Vagina (tissue), 2 donors: ENCODE measurements at regions not wholly inside any gene's neighbourhood (a gene's known extent, or its start where the extent isn't known, plus 50 kb on each side); places are given as distances from the start of the nearest gene placed in this dataset. TPM values are rescaled to one million over a fixed set of nuclear protein-coding genes. Genes with fewer than 3 reads are reported as not detected.
"Not testable (repeated sequence)": the region's sequence is repeated elsewhere in the genome, so short reads cannot be mapped to it uniquely, and the experiment has no call there.

Experiments
- DNase-seq, 2 donors: peaks; one replicate each; pipeline ENCODE4 v3.0.0-alpha.2; 2017; ENCODE audit errors: extremely low spot score in 2 of 2
- H3K27ac ChIP-seq: fragments of 200-600 bp; sonication (generic); one replicate; pipeline ENCODE4 v1.5.1; 2019
- H3K27me3 ChIP-seq: fragments of 200-600 bp; sonication (generic); one replicate; pipeline ENCODE4 v1.5.1; 2019
- H3K36me3 ChIP-seq, 2 donors: fragments of 200-600 bp; sonication (generic); one replicate each; pipeline ENCODE4 v1.5.1; 2017 to 2019
- H3K4me1 ChIP-seq: fragments of 200-600 bp; sonication (generic); one replicate; pipeline ENCODE4 v1.5.1; 2019
- H3K4me3 ChIP-seq, 2 donors: fragments of 200-600 bp; sonication (generic); 1 replicate in 1 of 2; 2 replicates in 1 of 2; pipeline ENCODE4 v1.5.1; 2016 to 2019
- H3K9me3 ChIP-seq: fragments of 200-600 bp; sonication (generic); one replicate; pipeline ENCODE4 v1.5.1; 2019
- POLR2A ChIP-seq, 2 donors: fragments of 450-650 bp; IDR thresholded peaks; one replicate each; pipeline ENCODE4 v1.6.1; 2017; ENCODE audit warnings: antibody characterized with exemption in 2 of 2, mild to moderate bottlenecking in 2 of 2, moderate library complexity in 2 of 2
- POLR2AphosphoS5 ChIP-seq, 2 donors: sonication (generic); formaldehyde crosslinking; IDR thresholded peaks; one replicate each; pipeline ENCODE4 v1.9.0; 2017; ENCODE audit warnings: antibody characterized with exemption in 2 of 2, mild to moderate bottlenecking in 2 of 2, low read depth in 1 of 2; ENCODE audit not compliant: insufficient read depth in 1 of 2
- intact Hi-C: fragments of 100-400 bp; cut with DNase I; formaldehyde crosslinking; loops from one replicate; pipeline ENCODE4 v1.15.1; 2023
- small RNA-seq: library from RNA; depleted of rRNA; stranded (forward); fragments of <200 nt; gene quantifications from one replicate; pipeline ENCODE3, GENCODE V24; 2016
- TF ChIP-seq, protein P1 (sequence below), 3 experiments: fragments of 450-650 bp in 2 of 3; fragments of 200-600 bp in 1 of 3; sonication (generic) in 1 of 3; IDR thresholded peaks; one replicate each; pipeline ENCODE4 v1.5.1; 2017 to 2019; ENCODE audit warnings: antibody characterized with exemption in 3 of 3, mild to moderate bottlenecking in 2 of 3, moderate library complexity in 2 of 3

DNA sequence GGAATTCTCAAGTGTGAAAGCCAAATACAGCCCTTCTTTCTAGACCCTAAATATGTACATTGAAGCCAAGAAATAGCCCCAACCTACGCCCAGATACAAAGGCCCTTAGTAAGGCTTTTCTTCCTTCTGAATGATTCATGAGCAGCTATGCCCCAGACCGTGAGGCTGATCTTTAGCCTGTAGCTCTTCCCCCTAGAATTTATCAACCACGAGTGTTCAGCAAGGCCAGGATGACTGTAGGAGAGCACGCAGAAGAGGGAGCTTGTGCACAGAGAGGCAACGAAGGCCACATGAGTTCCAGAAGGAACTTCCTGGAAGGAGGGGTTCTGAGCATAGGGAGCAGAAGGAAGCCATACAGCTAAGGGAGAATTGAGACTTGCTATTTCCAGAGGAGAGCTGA lies 53.0 kb upstream of the HABP2 start:
- Histone ChIP-seq H3K4me3 (no peak overlapping the region), H3K27ac (no peak overlapping the region), H3K4me1 (peaks cover 15% of the 10 kb centered on the region), H3K27me3 (no peaks in the 10 kb centered on the region), H3K9me3 (no peaks in the 10 kb centered on the region), H3K36me3 (no peaks in the 10 kb centered on the region)
- DNase-seq, result no peak
- no peak for TF ChIP-seq POLR2A (IDR thresholded peaks at IDR 0.05)
- TF ChIP-seq, protein P1, sequence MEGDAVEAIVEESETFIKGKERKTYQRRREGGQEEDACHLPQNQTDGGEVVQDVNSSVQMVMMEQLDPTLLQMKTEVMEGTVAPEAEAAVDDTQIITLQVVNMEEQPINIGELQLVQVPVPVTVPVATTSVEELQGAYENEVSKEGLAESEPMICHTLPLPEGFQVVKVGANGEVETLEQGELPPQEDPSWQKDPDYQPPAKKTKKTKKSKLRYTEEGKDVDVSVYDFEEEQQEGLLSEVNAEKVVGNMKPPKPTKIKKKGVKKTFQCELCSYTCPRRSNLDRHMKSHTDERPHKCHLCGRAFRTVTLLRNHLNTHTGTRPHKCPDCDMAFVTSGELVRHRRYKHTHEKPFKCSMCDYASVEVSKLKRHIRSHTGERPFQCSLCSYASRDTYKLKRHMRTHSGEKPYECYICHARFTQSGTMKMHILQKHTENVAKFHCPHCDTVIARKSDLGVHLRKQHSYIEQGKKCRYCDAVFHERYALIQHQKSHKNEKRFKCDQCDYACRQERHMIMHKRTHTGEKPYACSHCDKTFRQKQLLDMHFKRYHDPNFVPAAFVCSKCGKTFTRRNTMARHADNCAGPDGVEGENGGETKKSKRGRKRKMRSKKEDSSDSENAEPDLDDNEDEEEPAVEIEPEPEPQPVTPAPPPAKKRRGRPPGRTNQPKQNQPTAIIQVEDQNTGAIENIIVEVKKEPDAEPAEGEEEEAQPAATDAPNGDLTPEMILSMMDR (IDR thresholded peaks at IDR 0.05), result no peak
- no peak for TF ChIP-seq POLR2AphosphoS5 (IDR thresholded peaks at IDR 0.05; ENCODE audit: insufficient read depth in 1 of 2, low read depth in 1 of 2)
- intact Hi-C loops, result no loop called here

DNA sequence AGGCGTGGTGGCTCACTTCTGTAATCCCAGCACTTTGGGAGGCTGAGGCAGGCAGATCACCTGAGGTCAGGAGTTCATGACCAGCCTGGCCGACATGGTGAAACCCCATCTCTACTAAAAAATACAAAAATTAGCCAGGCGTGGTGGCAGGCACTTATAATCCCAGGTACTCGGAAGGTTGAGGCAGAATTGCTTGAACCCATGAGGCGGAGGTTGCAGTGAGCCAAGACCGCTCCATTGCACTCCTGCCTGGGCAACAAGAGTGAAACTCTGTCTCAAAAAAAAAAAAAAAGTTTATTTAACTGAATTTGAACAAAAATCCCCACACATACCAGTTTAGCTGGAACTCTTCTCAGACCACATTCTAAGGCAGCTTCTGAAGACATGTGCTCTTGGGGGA lies 51.8 kb upstream of the HABP2 start:
- H3K27me3 ChIP-seq, intact Hi-C loops, H3K9me3 ChIP-seq, DNase-seq, H3K27ac ChIP-seq, H3K4me3 ChIP-seq, H3K36me3 ChIP-seq, H3K4me1 ChIP-seq: not testable (repeated sequence)

Small RNAs in the stretch of these regions (small RNA-seq; reads per million reads assigned to genes)
- not detected for gene RNU7-165P
